Stimulated activated CD4-positive, alpha-beta T cell treated with anti-CD3 and anti-CD28 coated beads, Interleukin-15, amount 100 ng/mL, for 48 hours (primary cell): ENCODE measurements at regions not wholly inside any gene's neighbourhood (a gene's known extent, or its start where the extent isn't known, plus 50 kb on each side); places are given as distances from the start of the nearest gene placed in this dataset.
"Not testable (repeated sequence)": the region's sequence is repeated elsewhere in the genome, so short reads cannot be mapped to it uniquely, and the experiment has no call there.

Source experiments
- DNase-seq, 2 donors: peaks; one replicate each; pipeline ENCODE4 v3.0.0-alpha.2; 2020; ENCODE audit warnings: low read depth in 2 of 2

DNA sequence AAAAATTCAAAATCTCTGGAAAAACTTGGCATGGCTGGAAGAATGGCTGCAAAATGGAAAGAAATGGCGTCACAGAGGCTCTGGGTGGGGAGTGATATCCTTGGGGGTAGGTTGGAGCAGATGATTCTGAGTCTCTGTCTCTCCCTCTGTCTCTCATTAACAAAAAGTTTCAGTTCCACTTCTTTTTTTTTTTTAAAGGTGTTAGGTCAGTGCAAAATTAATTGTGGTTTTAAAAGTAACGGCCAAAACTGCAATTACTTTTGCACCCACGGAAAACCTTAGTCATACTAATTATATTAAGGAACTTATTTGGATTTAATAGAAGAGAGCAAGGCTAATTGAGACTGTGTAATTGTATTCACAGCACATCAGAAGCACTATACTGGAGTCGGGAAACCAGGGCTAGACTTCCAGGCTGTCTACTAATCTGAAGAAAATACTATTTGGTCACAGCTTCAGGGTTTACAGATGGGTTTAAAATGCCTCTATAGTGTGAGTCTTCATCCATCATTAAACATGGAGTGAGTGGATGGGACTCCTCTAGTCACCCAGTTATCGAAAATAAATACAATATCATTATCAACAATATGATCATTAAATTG, 289.1 kb upstream of the PLD5 start:
- DNase-seq, result no peak

DNA sequence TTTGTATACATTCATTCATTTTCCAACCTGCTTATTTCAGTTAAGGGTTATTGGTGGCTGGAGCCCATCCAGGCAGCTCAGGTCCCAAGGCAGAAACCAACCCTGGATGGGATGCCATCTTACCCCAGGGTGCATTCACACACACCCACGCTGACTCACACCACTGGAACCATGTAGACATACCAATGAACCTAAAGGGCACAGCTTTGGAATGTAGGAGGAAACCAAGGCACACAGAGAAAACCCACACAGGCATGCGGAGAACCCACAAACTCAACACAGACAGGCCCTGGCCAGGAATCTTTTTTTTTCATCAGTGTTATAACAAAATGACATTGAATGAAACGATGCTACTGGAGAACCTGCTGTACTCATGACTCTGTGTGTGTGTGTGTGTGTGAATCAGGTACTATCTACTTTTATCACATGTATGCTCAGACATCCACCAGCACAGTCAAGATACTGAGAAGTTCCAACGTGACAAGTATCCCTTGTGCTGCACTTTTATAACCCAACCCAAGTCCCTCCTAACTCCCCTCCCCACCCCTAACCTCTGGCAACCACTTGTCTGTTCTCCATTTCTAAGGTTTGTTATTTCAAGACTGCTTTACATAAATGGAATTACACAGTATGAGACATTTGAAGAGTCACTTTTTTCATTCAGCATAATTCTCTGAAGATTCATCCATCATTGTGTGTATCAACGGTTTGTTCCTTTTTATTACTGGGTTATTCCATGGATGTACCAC, 286.8 kb upstream of the PLD5 start:
- no peak for DNase-seq

DNA sequence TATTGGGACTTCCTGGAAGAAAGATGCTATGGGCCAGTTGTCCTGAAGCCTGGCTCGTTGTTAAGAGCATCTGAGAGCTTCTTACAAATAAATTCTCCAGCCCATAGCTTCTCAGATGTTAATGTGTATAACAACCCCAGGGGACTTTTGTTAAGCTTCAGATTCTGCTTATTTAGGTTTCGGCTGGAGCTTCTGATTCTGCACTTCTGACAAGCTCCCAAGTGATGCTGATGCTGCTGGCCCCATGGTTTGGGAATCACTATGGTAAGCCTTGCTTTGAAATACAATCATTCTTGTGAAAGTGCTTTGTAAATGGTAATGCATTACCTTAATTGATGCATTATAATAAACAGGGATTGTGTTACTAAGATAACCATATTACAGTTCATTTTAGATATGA, 281.8 kb upstream of the PLD5 start:
- DNase-seq, result no peak

DNA sequence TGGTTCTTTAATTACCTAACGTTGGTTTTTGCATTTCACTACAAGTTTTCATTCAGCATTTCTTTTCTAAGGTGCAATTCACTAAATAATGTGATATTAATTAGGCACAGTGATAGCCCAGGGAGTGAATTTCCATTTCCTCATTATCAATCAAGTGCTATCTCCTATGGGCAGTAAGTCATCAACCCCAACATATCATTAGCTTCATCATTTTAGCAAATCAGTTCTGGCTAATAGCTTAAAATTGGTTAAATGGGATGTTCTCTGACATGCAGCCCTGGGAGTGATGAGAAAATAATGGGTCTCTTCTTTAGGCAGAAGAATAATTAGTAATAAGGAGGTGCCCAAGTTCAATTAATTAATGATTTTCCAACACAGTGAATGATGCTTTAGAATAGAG, 280.9 kb upstream of the PLD5 start:
- DNase-seq, result not testable (repeated sequence)

DNA sequence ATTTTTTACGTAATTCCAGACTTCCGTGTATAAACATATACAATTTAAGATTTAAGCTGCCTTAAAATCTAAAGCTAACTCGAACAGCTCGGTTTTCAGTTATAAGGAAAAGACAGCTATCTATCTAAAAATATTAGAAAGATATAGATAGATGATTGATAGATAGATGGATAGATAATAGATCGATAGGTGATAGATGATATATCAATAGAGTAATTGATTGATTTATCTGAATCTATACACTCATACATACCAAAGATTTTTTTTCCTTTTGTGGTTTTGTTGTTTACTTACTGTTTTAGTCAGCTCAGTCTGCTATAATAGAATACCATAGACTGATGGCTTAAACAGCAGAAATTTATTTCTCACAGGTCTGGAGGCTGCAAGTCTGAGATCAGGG, 278.5 kb upstream of the PLD5 start:
- DNase-seq, result no peak

DNA sequence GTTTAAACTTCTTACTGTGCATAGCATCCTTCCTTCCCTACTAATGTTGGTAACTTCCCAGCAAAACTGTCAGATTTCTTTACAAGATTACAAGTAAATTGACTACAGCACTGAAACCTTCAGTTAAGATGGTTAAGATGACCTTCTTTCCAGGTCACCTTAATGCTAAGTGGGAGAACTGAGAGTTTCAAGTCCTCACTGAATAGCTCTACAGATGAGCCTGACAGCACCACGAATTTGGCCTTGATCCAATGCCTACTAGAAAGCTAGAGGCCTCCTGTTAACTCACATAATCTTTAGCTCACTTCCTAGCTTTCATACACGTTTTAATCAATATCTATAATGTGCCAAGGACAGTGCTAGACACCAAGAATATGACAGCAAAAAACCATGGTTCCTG, 276.0 kb upstream of the PLD5 start:
- no peak for DNase-seq

DNA sequence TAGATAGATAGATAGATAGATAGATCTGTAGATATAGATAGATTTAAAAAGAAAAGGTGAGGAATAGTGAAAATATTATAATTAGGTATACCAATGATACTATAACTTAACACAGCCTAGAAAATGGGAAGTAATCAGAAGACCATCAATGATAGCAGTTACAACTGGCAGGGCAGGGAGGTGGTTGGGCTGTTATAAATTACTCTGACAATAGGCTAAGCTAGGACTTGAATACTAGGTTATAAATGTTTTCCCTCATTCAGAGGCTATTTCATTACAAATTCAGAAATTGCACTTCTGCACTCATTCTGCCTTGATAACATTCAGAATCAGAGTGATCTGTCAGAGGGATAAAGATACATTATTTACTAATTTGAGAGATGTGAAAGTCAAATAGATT, 273.4 kb upstream of the PLD5 start:
- DNase-seq, result no peak

DNA sequence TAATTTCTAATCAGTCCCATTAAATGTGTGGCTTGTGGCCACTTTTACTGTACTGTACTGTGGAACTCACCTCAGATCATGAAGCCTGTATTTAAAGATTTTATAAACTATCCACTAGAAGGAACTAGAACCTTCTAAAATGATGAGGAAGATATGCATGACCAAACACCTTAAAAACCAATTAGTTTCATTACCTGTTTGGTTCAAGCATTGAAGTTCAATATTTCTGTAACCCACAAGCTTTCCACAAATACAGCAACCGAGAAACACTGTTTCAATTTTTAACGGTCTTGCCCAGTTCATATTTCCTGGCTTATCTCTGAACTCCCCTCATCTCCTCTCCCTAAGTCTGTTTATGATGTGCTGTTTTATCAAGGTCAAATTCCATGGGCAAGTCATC, 264.3 kb upstream of the PLD5 start:
- DNase-seq, result no peak

DNA sequence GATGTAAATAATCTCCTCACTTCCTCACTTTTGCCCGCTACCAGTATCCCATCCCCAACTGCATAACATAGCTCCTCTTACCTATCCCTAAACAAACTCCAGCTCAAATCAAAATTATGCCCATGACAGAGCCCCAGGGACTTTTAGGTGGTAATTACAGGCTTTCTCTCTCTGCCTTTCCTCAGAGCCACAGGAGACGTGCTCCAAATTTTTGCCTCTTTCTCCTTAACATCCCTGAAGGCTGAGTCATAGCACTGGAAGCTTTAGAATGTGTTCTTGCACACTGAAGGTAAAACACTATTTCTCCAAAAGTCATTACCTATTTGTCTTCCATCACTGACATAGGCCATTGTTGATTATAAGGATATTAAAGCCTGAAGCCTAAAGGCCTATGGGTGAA, 263.5 kb upstream of the PLD5 start:
- DNase-seq, result no peak

DNA sequence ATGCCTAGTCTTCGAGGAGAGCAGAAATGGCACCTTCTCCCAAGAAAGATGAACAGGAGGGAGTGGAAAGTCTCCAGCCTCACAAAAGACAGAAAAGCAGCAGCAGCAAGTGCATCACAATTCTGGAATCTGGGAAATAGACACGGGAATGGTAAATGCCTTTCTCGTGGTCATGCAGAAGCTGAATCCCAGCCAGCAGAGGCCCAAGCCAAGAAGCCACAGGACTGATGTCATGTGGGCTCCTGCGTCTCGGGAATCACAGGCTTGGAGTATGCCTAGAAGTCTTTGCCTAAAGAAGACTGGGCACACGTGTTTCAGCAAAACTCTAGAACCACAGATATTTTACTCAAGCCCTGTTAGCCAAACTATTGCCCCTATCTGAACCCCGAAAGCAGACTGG, 260.3 kb upstream of the PLD5 start:
- no peak for DNase-seq

DNA sequence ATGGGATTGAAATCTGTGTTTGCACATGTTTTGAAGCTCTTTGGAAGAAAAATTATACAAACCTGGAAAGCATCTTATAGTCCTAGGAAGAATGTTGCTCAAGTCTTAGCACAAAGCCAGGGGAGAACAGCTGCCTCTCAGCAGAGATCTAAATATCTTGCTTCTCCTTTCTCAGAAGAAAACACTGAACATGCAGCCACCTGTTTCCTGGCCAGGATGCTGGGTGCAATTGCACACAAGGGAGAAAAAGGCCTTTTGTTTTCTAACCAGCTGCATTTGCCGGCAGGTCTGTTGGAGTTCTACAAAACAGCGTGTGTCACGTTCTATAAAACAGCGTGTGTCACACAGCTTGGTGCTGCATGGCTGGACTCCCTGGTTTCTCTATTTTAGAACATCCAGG, 259.6 kb upstream of the PLD5 start:
- DNase-seq, result no peak

DNA sequence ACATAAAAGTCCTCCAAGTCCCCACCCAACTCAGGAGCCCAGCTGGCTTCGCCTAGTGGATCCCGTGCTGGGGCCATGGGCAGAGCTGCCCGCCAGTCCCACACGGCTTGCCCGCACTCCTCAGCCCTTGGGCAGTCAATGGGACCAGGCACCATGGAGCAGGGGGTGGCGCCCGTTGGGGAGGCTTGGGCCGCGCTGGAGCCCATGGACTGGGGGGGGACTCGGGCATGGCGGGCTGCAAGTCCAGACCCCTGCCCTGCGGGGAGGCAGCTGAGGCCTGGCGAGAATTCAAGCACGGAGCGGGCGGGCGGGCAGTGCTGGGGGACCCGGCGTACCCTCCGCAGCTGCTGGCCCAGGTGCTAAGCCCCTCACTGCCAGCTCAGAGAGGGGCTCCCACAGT, 249.8 kb upstream of the PLD5 start:
- no peak for DNase-seq

DNA sequence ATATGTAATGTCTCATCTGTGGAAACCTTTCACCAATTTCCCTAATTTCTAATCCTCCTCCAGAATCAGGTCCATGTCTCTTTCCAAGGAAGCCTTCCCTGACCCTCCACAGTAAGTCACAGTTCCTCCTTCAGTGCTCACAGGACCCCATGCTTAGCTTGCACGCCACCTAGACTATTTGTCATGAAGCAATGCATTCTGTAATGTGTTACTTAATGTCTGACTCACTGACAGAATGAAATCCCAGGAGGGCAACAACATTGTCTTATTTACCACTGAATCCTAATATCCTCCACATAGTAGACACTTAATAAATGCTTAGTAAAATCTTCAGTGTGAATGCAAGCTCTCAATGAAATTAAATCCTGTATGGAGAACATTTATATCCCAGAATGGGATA, 245.9 kb upstream of the PLD5 start:
- DNase-seq, result no peak

DNA sequence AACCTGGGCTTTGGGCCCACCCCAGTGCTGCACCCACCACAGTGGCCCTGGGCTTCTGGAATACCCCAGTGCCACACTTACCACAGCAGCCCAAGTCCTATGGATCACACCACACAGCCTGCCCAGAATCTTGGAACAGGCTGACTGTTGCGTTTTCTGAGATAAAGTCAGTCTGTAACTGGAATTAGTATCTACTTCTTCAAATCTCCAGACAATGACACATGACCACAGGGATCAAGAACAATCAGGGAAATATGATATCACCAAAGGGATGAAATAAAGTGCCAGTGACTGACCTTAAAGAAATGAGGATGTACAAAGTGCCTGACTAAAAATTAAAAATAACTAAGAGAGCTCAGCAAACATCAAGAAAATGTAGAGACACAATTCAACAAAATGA, 239.7 kb upstream of the PLD5 start:
- DNase-seq, result no peak

DNA sequence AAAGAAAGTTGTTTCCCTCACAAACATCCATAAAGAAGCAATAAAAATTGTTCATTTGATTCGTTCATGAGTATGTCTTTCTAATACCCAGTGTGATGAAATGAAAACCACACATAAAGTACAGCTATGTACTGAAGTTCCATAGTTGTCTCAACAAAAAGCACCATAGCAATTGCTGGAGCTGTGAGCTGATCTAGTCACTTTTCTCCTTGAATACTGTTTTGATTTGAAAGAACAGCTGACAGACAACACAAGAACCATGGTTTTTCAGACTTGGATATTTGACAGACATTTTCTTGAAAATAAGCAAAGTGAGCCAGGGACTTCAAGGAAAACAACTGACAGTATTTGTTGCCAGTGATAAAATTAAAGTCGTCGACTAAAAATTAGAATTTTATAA, 237.1 kb upstream of the PLD5 start:
- DNase-seq, result no peak

DNA sequence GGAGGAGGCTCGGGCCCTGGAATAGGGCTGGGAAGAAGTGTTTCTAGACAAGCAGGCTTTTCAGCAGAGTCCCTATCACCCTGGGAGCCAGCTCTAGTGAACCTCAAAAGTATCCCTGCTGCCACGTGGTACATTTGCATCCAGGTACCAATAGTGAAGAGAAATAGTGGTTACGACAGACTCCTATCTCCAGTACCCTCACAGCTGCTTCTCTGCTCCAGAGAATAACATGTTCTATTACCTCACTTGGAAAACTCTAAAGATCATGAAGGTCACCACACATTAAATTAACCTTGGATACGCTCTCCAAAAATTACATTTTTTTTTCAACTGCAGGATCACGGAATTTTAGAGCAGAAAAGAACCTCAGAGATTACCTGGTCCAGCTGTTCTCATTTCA, 230.4 kb upstream of the PLD5 start:
- no peak for DNase-seq

DNA sequence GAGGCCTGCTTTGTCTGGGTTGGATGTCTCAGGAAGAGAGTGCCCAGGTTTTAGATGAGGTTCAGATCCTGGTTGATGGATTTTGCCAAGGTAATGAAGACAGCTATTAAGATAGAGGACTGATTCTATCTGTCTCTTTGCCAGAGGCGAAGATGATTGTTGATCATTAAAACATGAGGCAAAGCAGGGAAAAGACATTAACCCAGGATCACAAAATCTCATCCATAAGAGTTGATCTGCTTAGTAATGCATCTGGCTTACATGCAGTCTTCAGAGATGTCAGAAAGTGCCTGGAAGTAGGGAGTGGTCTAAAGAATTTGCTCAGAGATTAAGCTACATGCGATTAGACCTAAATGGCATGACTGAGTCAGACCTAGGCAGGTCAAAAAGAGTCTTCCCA, 229.6 kb upstream of the PLD5 start:
- no peak for DNase-seq

DNA sequence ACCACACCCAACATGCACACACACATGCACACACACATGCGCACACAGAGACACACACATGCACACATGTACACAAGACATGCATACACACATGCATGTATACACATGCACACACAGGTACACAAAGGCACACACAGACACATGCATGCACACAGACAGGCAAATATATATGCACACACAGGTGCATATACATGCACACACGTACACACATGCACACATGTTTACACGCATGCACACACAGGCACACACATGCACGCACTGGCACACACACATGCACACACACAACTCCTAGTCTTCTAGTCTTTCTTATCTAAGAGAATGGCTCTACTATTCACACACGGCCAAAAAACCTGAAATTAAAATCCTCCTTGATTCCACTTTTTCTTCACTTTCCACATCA, 222.7 kb upstream of the PLD5 start:
- no peak for DNase-seq

DNA sequence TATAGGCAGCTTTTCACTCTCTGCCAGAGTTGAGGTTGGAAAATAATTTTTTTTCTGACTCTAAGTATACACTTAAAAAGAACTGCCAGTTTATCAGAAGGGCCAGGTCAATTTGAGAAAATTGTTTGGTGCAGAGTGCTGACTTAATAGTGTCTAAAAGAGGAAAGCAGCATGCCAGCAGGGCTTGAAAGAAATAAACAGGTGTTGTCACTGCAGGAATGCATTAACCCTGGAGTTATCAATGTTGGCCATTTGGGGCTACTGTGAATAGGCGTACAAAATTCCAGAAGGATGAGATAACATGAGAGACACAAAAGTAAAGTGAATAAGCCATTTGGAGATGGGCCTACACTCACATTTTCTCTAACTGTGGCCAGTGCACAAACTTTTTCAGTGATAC, 220.6 kb upstream of the PLD5 start:
- no peak for DNase-seq

DNA sequence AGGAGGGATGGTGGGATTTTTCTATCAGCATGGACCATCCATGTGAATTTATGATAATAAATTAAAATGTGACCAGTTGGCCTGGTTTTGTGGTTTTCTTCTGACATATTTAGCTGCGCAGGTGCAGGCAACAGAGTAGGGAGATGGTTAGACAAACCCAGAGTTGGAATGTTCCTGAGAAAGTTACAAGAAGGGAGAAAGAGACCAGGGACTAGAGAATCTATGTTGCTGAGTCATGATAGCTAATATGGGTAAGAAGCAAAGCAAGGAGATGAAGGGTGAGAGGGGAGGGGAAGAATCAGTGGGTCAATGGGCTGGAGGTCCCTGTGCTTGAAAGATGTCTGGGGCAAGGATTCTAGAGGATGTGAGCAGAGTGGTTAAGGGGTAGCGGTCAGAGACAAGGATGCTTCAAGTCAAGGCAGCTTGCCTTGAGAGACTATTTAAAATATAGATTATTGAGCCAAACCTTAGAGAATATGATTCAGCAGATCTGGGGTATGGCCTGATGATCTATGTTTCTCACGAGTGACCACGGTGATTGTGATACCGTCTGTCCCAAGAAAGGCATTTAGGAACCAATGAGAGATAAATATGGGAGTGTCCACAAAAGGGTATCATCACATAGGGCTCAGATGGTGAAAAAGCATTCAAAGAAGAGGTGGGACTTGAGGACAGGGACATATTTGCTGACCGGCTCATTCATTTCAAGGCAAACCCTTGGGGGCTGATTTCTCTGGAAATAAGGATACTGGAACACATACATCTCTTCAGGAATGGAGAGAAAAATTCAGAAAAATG, 219.7 kb upstream of the PLD5 start:
- DNase-seq, result no peak

DNA sequence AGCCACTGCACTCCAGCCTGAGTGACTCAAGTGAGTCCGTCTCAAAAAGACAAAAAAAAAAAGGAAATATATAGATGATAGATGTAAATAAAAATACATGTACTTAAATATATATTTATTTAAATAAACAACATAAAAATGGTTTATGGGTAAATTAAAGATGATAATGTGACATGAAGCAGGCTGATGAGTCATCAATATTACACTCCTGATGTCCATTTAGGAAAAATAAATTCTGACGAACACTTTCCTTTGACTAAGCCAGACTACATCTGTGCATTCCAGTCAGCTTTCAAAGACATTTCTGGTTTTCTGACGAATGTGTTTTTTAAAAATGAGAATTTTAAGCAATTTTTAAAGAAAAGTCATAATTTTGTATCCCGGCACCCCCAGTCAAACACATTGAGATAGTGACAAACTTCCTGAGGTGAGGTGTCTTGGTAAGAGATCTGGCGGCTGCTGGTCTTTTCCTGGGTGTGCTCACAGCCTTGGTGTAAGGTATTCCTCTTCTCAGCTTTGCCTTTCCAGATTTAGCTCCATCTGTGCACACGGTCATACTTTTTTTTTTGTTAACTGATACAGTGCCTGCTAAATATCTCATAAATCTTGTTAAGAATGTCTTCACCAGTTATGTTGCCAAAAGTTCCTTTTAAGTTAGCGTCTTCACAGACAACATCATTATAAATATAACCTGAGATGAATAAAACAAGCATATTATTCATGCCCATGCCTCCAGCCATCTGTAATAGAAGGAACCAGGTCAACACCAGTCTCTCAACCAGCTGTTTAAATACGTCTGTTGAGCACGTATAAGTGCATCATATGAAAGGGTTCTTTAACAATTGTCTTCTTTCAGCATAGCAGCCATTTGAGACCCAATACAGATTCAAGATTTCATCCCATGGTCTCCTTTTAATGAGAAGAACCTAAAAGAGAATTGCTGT, 214.5 kb upstream of the PLD5 start:
- no peak for DNase-seq

DNA sequence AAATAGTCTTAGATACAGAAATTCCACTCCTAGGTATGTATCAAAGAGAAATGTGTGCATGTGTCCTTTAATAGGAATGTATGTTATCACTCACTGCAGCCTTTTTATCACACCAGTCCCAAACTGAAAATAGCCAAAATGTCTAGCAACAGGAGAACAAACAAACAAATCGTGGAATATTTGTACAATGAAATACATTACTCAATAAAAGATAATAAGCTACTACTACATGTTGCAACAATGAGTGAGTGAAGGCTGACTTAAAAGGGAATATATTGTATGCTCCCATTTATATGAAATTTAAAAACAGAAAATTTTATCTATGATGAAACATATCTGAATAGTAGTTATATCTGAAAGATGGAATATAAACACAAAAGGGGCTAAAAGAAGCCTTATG, 212.1 kb upstream of the PLD5 start:
- no peak for DNase-seq
